ENCODE measurements at regions not wholly inside any gene's neighbourhood (a gene's known extent, or its start where the extent isn't known, plus 50 kb on each side); places are given as distances from the start of the nearest gene placed in this dataset.

DNA sequence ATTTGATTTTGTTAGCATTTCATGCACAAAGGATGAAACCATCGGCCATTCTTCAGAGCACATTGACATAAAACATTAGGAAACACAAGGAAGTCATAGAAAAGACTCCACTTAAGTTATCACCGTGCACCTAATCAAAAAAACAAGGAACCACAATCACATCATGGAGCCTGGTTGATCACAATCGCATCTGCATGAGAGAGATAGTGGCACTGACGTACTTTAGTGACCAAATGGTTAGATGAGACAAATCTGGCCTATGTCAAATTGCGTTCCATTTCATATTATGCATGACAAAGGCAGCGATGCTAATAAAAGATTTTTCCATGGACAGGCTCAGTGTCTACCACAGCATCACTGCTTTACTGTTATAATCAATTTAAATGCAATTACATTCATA lies 571.8 kb upstream of the ADGRL2 start:
- Histone ChIP-seq H3K27me3 (ENCODE audit: control insufficient read depth in 1 of 2, insufficient read depth in 2 of 2, low read length in 2 of 2) (no peaks in the 10 kb centered on the region), H3K9me3 (ENCODE audit: control insufficient read depth in 2 of 2, insufficient read depth in 1 of 2, low read depth in 1 of 2, low read length in 1 of 2) (no peaks in the 10 kb centered on the region)
- 86 to 88% methylated on average over 6 of the region's 6 CpGs for WGBS, 2 donors

GRCh38 chr1:81226603-81226928 lies 574.2 kb upstream of the ADGRL2 start:
- H3K27me3 ChIP-seq (ENCODE audit: control insufficient read depth in 1 of 2, insufficient read depth in 2 of 2, low read length in 2 of 2), result no peaks in the 10 kb centered on the region
- H3K4me3 ChIP-seq (ENCODE audit: low read depth in 1 of 2, low read length in 2 of 2), result no peak overlapping the region
- H3K36me3 ChIP-seq (ENCODE audit: control insufficient read depth in 2 of 2, insufficient read depth in 2 of 2, low read length in 1 of 2), result no peaks in the 10 kb centered on the region
- H3K9me3 ChIP-seq (ENCODE audit: control insufficient read depth in 2 of 2, insufficient read depth in 1 of 2, low read depth in 1 of 2, low read length in 1 of 2), result no peaks in the 10 kb centered on the region
- WGBS, 2 donors, result 83 to 85% methylated on average over 2 of the region's 2 CpGs
- no peaks in the 10 kb centered on the region for H3K4me1 ChIP-seq (ENCODE audit: control insufficient read depth in 2 of 2, insufficient read depth in 2 of 2, low read length in 1 of 2)
- no peak overlapping the region for H3K27ac ChIP-seq (ENCODE audit: low read depth in 2 of 2, low read length in 1 of 2)

More for the DNA sequence above, 571.8 kb upstream of the ADGRL2 start:
- Histone ChIP-seq H3K27ac (ENCODE audit: low read depth in 2 of 2, low read length in 1 of 2) (no peak overlapping the region), H3K4me3 (ENCODE audit: low read depth in 1 of 2, low read length in 2 of 2) (no peak overlapping the region), H3K4me1 (ENCODE audit: control insufficient read depth in 2 of 2, insufficient read depth in 2 of 2, low read length in 1 of 2) (no peaks in the 10 kb centered on the region), H3K36me3 (ENCODE audit: control insufficient read depth in 2 of 2, insufficient read depth in 2 of 2, low read length in 1 of 2) (no peaks in the 10 kb centered on the region)

- Histone ChIP-seq H3K4me1 (ENCODE audit: control insufficient read depth in 2 of 2, insufficient read depth in 2 of 2, low read length in 1 of 2) (no peaks in the 10 kb centered on the region), H3K27ac (ENCODE audit: low read depth in 2 of 2, low read length in 1 of 2) (no peak overlapping the region), H3K9me3 (ENCODE audit: control insufficient read depth in 2 of 2, insufficient read depth in 1 of 2, low read depth in 1 of 2, low read length in 1 of 2) (peaks cover 0 to 2% of the 10 kb centered on the region in 2 donors), H3K27me3 (ENCODE audit: control insufficient read depth in 1 of 2, insufficient read depth in 2 of 2, low read length in 2 of 2) (no peaks in the 10 kb centered on the region), H3K36me3 (ENCODE audit: control insufficient read depth in 2 of 2, insufficient read depth in 2 of 2, low read length in 1 of 2) (no peaks in the 10 kb centered on the region), H3K4me3 (ENCODE audit: low read depth in 1 of 2, low read length in 2 of 2) (no peak overlapping the region)
- whole genome bisulfite sequencing, 2 donors, result 87 to 88% methylated on average over 7 of the region's 7 CpGs
These were observed 574.7 kb upstream of the ADGRL2 start for GRCh38 chr1:81225789-81226602.

- Histone ChIP-seq H3K36me3 (ENCODE audit: control insufficient read depth in 2 of 2, insufficient read depth in 2 of 2, low read length in 1 of 2) (no peaks in the 10 kb centered on the region), H3K9me3 (ENCODE audit: control insufficient read depth in 2 of 2, insufficient read depth in 1 of 2, low read depth in 1 of 2, low read length in 1 of 2) (peaks cover 0 to 6% of the 10 kb centered on the region in 2 donors), H3K4me3 (ENCODE audit: low read depth in 1 of 2, low read length in 2 of 2) (no peak overlapping the region), H3K4me1 (ENCODE audit: control insufficient read depth in 2 of 2, insufficient read depth in 2 of 2, low read length in 1 of 2) (no peaks in the 10 kb centered on the region), H3K27ac (ENCODE audit: low read depth in 2 of 2, low read length in 1 of 2) (no peak overlapping the region), H3K27me3 (ENCODE audit: control insufficient read depth in 1 of 2, insufficient read depth in 2 of 2, low read length in 2 of 2) (no peaks in the 10 kb centered on the region)
These were observed 576.5 kb upstream of the ADGRL2 start for GRCh38 chr1:81224222-81224621.

GRCh38 chr1:81221564-81221963 lies 579.2 kb upstream of the ADGRL2 start:
- Histone ChIP-seq H3K27me3 (ENCODE audit: control insufficient read depth in 1 of 2, insufficient read depth in 2 of 2, low read length in 2 of 2) (no peaks in the 10 kb centered on the region), H3K27ac (ENCODE audit: low read depth in 2 of 2, low read length in 1 of 2) (no peak overlapping the region), H3K4me1 (ENCODE audit: control insufficient read depth in 2 of 2, insufficient read depth in 2 of 2, low read length in 1 of 2) (no peaks in the 10 kb centered on the region), H3K36me3 (ENCODE audit: control insufficient read depth in 2 of 2, insufficient read depth in 2 of 2, low read length in 1 of 2) (no peaks in the 10 kb centered on the region), H3K9me3 (ENCODE audit: control insufficient read depth in 2 of 2, insufficient read depth in 1 of 2, low read depth in 1 of 2, low read length in 1 of 2) (peaks cover 0 to 6% of the 10 kb centered on the region in 2 donors), H3K4me3 (ENCODE audit: low read depth in 1 of 2, low read length in 2 of 2) (no peak overlapping the region)
- WGBS, 2 donors, result 91% methylated on average over 4 of the region's 4 CpGs

GRCh38 chr1:81220614-81221071 lies 580.1 kb upstream of the ADGRL2 start:
- H3K4me1 ChIP-seq (ENCODE audit: control insufficient read depth in 2 of 2, insufficient read depth in 2 of 2, low read length in 1 of 2), result no peaks in the 10 kb centered on the region
- no peak overlapping the region for H3K4me3 ChIP-seq (ENCODE audit: low read depth in 1 of 2, low read length in 2 of 2)
- no peak overlapping the region for H3K27ac ChIP-seq (ENCODE audit: low read depth in 2 of 2, low read length in 1 of 2)
- no peaks in the 10 kb centered on the region for H3K27me3 ChIP-seq (ENCODE audit: control insufficient read depth in 1 of 2, insufficient read depth in 2 of 2, low read length in 2 of 2)
- WGBS, 2 donors, result 92 to 96% methylated on average over 11 of the region's 11 CpGs
- peaks cover 0 to 6% of the 10 kb centered on the region in 2 donors for H3K9me3 ChIP-seq (ENCODE audit: control insufficient read depth in 2 of 2, insufficient read depth in 1 of 2, low read depth in 1 of 2, low read length in 1 of 2)
- no peaks in the 10 kb centered on the region for H3K36me3 ChIP-seq (ENCODE audit: control insufficient read depth in 2 of 2, insufficient read depth in 2 of 2, low read length in 1 of 2)

- Histone ChIP-seq H3K36me3 (ENCODE audit: control insufficient read depth in 2 of 2, insufficient read depth in 2 of 2, low read length in 1 of 2) (no peaks in the 10 kb centered on the region), H3K4me1 (ENCODE audit: control insufficient read depth in 2 of 2, insufficient read depth in 2 of 2, low read length in 1 of 2) (no peaks in the 10 kb centered on the region), H3K9me3 (ENCODE audit: control insufficient read depth in 2 of 2, insufficient read depth in 1 of 2, low read depth in 1 of 2, low read length in 1 of 2) (peaks cover 0 to 6% of the 10 kb centered on the region in 2 donors), H3K27ac (ENCODE audit: low read depth in 2 of 2, low read length in 1 of 2) (no peak overlapping the region), H3K27me3 (ENCODE audit: control insufficient read depth in 1 of 2, insufficient read depth in 2 of 2, low read length in 2 of 2) (no peaks in the 10 kb centered on the region), H3K4me3 (ENCODE audit: low read depth in 1 of 2, low read length in 2 of 2) (no peak overlapping the region)
- WGBS, 2 donors, result 85 to 86% methylated on average over 1 of the region's 1 CpG
These were observed 583.7 kb upstream of the ADGRL2 start for GRCh38 chr1:81217058-81217457.

DNA sequence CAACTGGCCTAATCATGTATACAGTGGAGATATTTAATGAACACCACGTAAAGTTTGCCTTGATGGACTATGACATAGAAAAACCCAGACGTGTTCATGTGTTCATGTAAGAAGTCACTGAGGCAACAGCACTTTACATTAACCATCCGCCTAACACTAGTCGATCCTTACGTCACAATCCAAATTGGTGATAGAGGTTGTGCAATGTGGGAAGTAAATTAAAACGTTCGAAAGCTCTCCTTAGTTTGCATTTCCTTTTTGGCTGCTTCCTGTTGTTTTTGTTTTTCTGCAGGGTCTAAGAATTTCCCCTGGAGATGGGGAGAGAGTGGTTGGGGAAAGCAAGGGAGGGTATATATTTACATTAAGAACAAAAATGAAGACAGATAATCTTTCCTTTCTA lies 587.5 kb upstream of the ADGRL2 start:
- Histone ChIP-seq H3K36me3 (ENCODE audit: control insufficient read depth in 2 of 2, insufficient read depth in 2 of 2, low read length in 1 of 2) (no peaks in the 10 kb centered on the region), H3K4me3 (ENCODE audit: low read depth in 1 of 2, low read length in 2 of 2) (no peak overlapping the region), H3K27ac (ENCODE audit: low read depth in 2 of 2, low read length in 1 of 2) (no peak overlapping the region), H3K27me3 (ENCODE audit: control insufficient read depth in 1 of 2, insufficient read depth in 2 of 2, low read length in 2 of 2) (no peaks in the 10 kb centered on the region), H3K9me3 (ENCODE audit: control insufficient read depth in 2 of 2, insufficient read depth in 1 of 2, low read depth in 1 of 2, low read length in 1 of 2) (no peaks in the 10 kb centered on the region), H3K4me1 (ENCODE audit: control insufficient read depth in 2 of 2, insufficient read depth in 2 of 2, low read length in 1 of 2) (no peaks in the 10 kb centered on the region)
- 67 to 76% methylated on average over 7 of the region's 7 CpGs for WGBS, 2 donors

DNA sequence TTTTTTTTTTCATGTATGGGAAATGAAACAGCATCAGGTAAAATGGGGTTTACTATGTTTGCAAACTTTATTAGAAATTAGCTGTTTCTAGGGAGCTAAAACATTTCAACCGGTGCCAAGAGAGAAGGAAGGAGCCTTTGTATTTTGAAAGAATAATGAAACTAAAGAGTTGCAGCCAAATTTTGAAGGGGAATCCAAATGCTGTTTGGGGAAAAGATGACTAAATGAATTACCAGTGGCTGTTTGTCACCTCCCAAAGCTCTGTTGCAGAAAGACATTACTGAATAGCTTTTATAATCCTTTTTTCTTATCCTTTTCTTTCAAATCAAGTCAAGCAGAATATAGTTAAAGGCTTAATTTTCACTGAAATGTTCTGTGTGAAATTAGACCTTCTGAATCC lies 591.3 kb upstream of the ADGRL2 start:
- no peak overlapping the region for H3K4me3 ChIP-seq (ENCODE audit: low read depth in 1 of 2, low read length in 2 of 2)
- WGBS, 2 donors, result 28 to 60% methylated on average over 1 of the region's 1 CpG

DNA sequence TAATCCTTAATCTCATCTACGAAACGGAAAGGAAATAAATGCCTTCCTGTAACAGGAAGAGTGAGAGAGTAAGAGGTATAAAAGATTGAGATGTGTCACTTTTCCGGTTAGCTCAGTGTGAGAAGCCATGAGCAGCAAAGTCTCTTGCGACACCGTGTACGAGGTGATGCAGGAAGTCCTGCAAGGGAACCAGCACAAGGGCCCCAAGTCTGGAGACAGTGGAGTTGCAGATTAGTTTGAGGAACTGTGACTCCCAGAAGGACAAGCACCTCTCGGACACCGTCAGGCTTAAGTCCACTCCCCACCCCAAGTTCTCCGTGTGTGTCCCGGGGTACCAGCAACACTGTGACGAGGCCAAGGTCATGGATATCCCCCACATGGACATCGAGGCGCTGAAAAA lies 592.3 kb upstream of the ADGRL2 start:
- 82% methylated on average over 13 of the region's 13 CpGs for WGBS, 2 donors
- H3K27ac ChIP-seq (ENCODE audit: low read depth in 2 of 2, low read length in 1 of 2), result no peak overlapping the region
- H3K36me3 ChIP-seq (ENCODE audit: control insufficient read depth in 2 of 2, insufficient read depth in 2 of 2, low read length in 1 of 2), result no peaks in the 10 kb centered on the region
- H3K27me3 ChIP-seq (ENCODE audit: control insufficient read depth in 1 of 2, insufficient read depth in 2 of 2, low read length in 2 of 2), result no peaks in the 10 kb centered on the region
- H3K4me3 ChIP-seq (ENCODE audit: low read depth in 1 of 2, low read length in 2 of 2), result no peak overlapping the region
- H3K4me1 ChIP-seq (ENCODE audit: control insufficient read depth in 2 of 2, insufficient read depth in 2 of 2, low read length in 1 of 2), result no peaks in the 10 kb centered on the region
- no peaks in the 10 kb centered on the region for H3K9me3 ChIP-seq (ENCODE audit: control insufficient read depth in 2 of 2, insufficient read depth in 1 of 2, low read depth in 1 of 2, low read length in 1 of 2)

More for the DNA sequence above, 591.3 kb upstream of the ADGRL2 start:
- Histone ChIP-seq H3K27me3 (ENCODE audit: control insufficient read depth in 1 of 2, insufficient read depth in 2 of 2, low read length in 2 of 2) (no peaks in the 10 kb centered on the region), H3K27ac (ENCODE audit: low read depth in 2 of 2, low read length in 1 of 2) (no peak overlapping the region), H3K4me1 (ENCODE audit: control insufficient read depth in 2 of 2, insufficient read depth in 2 of 2, low read length in 1 of 2) (no peaks in the 10 kb centered on the region), H3K9me3 (ENCODE audit: control insufficient read depth in 2 of 2, insufficient read depth in 1 of 2, low read depth in 1 of 2, low read length in 1 of 2) (no peaks in the 10 kb centered on the region), H3K36me3 (ENCODE audit: control insufficient read depth in 2 of 2, insufficient read depth in 2 of 2, low read length in 1 of 2) (no peaks in the 10 kb centered on the region)

All from esophagus (tissue), 2 donors.